ENCODE measurements at regions not wholly inside any gene's neighbourhood (a gene's known extent, or its start where the extent isn't known, plus 50 kb on each side); places are given as distances from the start of the nearest gene placed in this dataset.

- Mint-ChIP-seq H3K9me3 (ENCODE audit: unreplicated experiment) (no peaks in the 10 kb centered on the region), H3K4me3 (ENCODE audit: unreplicated experiment) (no peak overlapping the region), H3K4me1 (ENCODE audit: unreplicated experiment) (no peaks in the 10 kb centered on the region), H3K27me3 (ENCODE audit: unreplicated experiment) (peaks cover 1% of the 10 kb centered on the region), H3K36me3 (ENCODE audit: low read depth, unreplicated experiment) (no peaks in the 10 kb centered on the region), H3K27ac (ENCODE audit: unreplicated experiment) (no peak overlapping the region)
- TF ChIP-seq CTCF (IDR thresholded peaks at IDR 0.05; ENCODE audit: unreplicated experiment) = no peak
- no peak for DNase-seq (ENCODE audit: low spot score)
Observed at GRCh38 chr4:184328022-184328736, 110.5 kb upstream of the ENPP6 start.

GRCh38 chr4:184324939-184325477, 107.3 kb upstream of the ENPP6 start:
- no peak for DNase-seq (ENCODE audit: low spot score)
- no peak for TF ChIP-seq CTCF (IDR thresholded peaks at IDR 0.05; ENCODE audit: unreplicated experiment)
- Mint-ChIP-seq H3K27ac (ENCODE audit: unreplicated experiment) (no peak overlapping the region), H3K9me3 (ENCODE audit: unreplicated experiment) (no peaks in the 10 kb centered on the region), H3K27me3 (ENCODE audit: unreplicated experiment) (peaks cover 1% of the 10 kb centered on the region), H3K36me3 (ENCODE audit: low read depth, unreplicated experiment) (no peaks in the 10 kb centered on the region), H3K4me1 (ENCODE audit: unreplicated experiment) (no peaks in the 10 kb centered on the region), H3K4me3 (ENCODE audit: unreplicated experiment) (peak overlapping the region; percentile 51)

- H3K36me3 Mint-ChIP-seq (ENCODE audit: low read depth, unreplicated experiment) = no peaks in the 10 kb centered on the region
- H3K4me1 Mint-ChIP-seq (ENCODE audit: unreplicated experiment) = no peaks in the 10 kb centered on the region
- no peaks in the 10 kb centered on the region for H3K9me3 Mint-ChIP-seq (ENCODE audit: unreplicated experiment)
- no peak overlapping the region for H3K4me3 Mint-ChIP-seq (ENCODE audit: unreplicated experiment)
- no peak for TF ChIP-seq CTCF (IDR thresholded peaks at IDR 0.05; ENCODE audit: unreplicated experiment)
- peaks cover 2% of the 10 kb centered on the region for H3K27me3 Mint-ChIP-seq (ENCODE audit: unreplicated experiment)
- no peak overlapping the region for H3K27ac Mint-ChIP-seq (ENCODE audit: unreplicated experiment)
- DNase-seq (ENCODE audit: low spot score) = no peak
Observed at GRCh38 chr4:184322328-184323025, 104.8 kb upstream of the ENPP6 start.

GRCh38 chr4:184320631-184321030, 103.0 kb upstream of the ENPP6 start:
- Mint-ChIP-seq H3K36me3 (ENCODE audit: low read depth, unreplicated experiment) (no peaks in the 10 kb centered on the region), H3K27me3 (ENCODE audit: unreplicated experiment) (peaks cover 3% of the 10 kb centered on the region), H3K27ac (ENCODE audit: unreplicated experiment) (no peak overlapping the region), H3K4me3 (ENCODE audit: unreplicated experiment) (no peak overlapping the region), H3K4me1 (ENCODE audit: unreplicated experiment) (no peaks in the 10 kb centered on the region), H3K9me3 (ENCODE audit: unreplicated experiment) (no peaks in the 10 kb centered on the region)
- no peak for TF ChIP-seq CTCF (IDR thresholded peaks at IDR 0.05; ENCODE audit: unreplicated experiment)
- no peak for DNase-seq (ENCODE audit: low spot score)

GRCh38 chr4:184318852-184319251, 101.2 kb upstream of the ENPP6 start:
- Mint-ChIP-seq H3K4me1 (ENCODE audit: unreplicated experiment) (no peaks in the 10 kb centered on the region), H3K27me3 (ENCODE audit: unreplicated experiment) (peaks cover 5% of the 10 kb centered on the region), H3K9me3 (ENCODE audit: unreplicated experiment) (no peaks in the 10 kb centered on the region), H3K36me3 (ENCODE audit: low read depth, unreplicated experiment) (no peaks in the 10 kb centered on the region), H3K4me3 (ENCODE audit: unreplicated experiment) (no peak overlapping the region), H3K27ac (ENCODE audit: unreplicated experiment) (no peak overlapping the region)
- TF ChIP-seq CTCF (IDR thresholded peaks at IDR 0.05; ENCODE audit: unreplicated experiment) = no peak
- no peak for DNase-seq (ENCODE audit: low spot score)
